Spleen (tissue), 11 donors: ENCODE measurements at regions not wholly inside any gene's neighbourhood (a gene's known extent, or its start where the extent isn't known, plus 50 kb on each side); places are given as distances from the start of the nearest gene placed in this dataset.

Experiments used
- DNase-seq: peaks from one replicate; pipeline ENCODE4 v3.0.0-alpha.2; 2020
- H3K27ac ChIP-seq, 8 donors: fragments of 200-600 bp; sonication (generic) in 7 of 8; 1 replicate in 4 of 8; 2 replicates in 4 of 8; pipeline versions ENCODE4 v1.5.0 to v1.8.0; 2016 to 2021; ENCODE audit warnings: inconsistent platforms in 4 of 8, mild to moderate bottlenecking in 4 of 8, moderate library complexity in 1 of 8
- H3K27me3 ChIP-seq, 7 donors: fragments of 200-600 bp; sonication (generic) in 6 of 7; replicated peaks in 1 of 7; 1 replicate in 4 of 7; 2 replicates in 3 of 7; pipeline versions ENCODE4 v1.5.0 to v1.8.0; 2016 to 2021; ENCODE audit warnings: inconsistent platforms in 3 of 7, mild to moderate bottlenecking in 1 of 7
- H3K36me3 ChIP-seq, 6 donors: fragments of 200-600 bp; sonication (generic) in 5 of 6; 1 replicate in 4 of 6; 2 replicates in 2 of 6; pipeline versions ENCODE4 v1.5.0 to v1.8.0; 2016 to 2021; ENCODE audit warnings: inconsistent platforms in 2 of 6
- H3K4me1 ChIP-seq, 6 donors: fragments of 200-600 bp; sonication (generic) in 5 of 6; 1 replicate in 3 of 6; 2 replicates in 3 of 6; pipeline versions ENCODE4 v1.5.0 to v1.8.0; 2016 to 2021; ENCODE audit warnings: inconsistent platforms in 3 of 6
- H3K4me3 ChIP-seq, 8 donors: fragments of 200-600 bp; sonication (generic) in 7 of 8; 1 replicate in 4 of 8; 2 replicates in 4 of 8; pipeline versions ENCODE4 v1.5.0 to v1.8.0; 2016 to 2021; ENCODE audit warnings: inconsistent platforms in 4 of 8, mild to moderate bottlenecking in 4 of 8, moderate library complexity in 2 of 8
- H3K9me3 ChIP-seq, 8 donors: fragments of 200-600 bp; sonication (generic) in 7 of 8; 1 replicate in 4 of 8; 2 replicates in 4 of 8; pipeline versions ENCODE4 v1.5.0 to v1.8.0; 2016 to 2021; ENCODE audit warnings: inconsistent platforms in 4 of 8
- POLR2A ChIP-seq, 3 donors: fragments of 450-650 bp; IDR thresholded peaks; one replicate each; pipeline ENCODE4 v1.5.1; 2017; ENCODE audit warnings: antibody characterized with exemption in 3 of 3, mild to moderate bottlenecking in 1 of 3
- POLR2AphosphoS5 ChIP-seq, 3 donors: sonication (generic); formaldehyde crosslinking; IDR thresholded peaks; one replicate each; pipeline ENCODE4 v1.5.1; 2017; ENCODE audit warnings: antibody characterized with exemption in 3 of 3
- WGBS, 5 donors: extraction: QIAGEN DNeasy Blood & Tissue Kit in 3 of 5; methylation state at CpG; one replicate each; pipeline versions ENCODE4 v1.1.5 to v1.1.7; 2013 to 2018; 5-methylcytosine and 5-hydroxymethylcytosine counted together
- intact Hi-C: fragments of 100-400 bp; cut with DNase I; formaldehyde crosslinking; loops from one replicate; pipeline ENCODE4 v1.15.0; 2023; ENCODE audit warnings: low total_unique reads
- TF ChIP-seq, protein P1 (sequence below), 11 experiments: fragments of 200-600 bp in 7 of 11; fragments of 450-650 bp in 4 of 11; sonication (generic) in 4 of 11; IDR thresholded peaks in 8 of 11; conservative IDR thresholded peaks in 3 of 11; 1 replicate in 7 of 11; 2 replicates in 4 of 11; pipeline versions ENCODE4 v1.4.0 to v1.8.0; 2016 to 2021; ENCODE audit warnings: antibody characterized with exemption in 11 of 11, inconsistent platforms in 4 of 11, mild to moderate bottlenecking in 1 of 11
- donor health status: healthy with polysubstance abuse.
- donor health status: DM: no; HTN: no; CAD: no; lungs with moderate emphysema.
- donor health status: DM: no; HTN: no; CAD: no.
- donor health status: Bipolar disorder and iron deficiency.
- donor health status: healthy.
- donor health status: DM: no; HTN: no; CAD: no.
- donor health status: DM: yes; HTN: yes; CAD: no.

DNA sequence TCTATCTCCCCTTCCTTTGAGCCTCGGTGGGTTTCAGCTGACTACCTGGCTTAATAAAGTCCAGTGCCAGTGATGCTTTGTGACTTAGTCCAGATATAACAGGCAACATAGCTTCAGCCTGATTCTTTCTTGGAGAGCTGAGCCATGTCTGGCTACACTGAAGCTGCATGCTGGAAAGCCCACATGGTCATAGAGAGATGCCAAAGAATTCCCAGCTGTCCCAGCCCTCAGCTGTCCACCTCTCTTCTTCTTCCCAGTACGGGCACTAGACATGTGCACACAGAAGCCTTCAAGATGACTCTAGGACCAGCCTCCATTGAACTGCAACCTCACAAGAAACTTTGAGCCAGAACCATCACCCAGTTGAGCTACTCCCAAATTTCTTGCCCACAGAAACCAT lies 154.1 kb upstream of the MYLIP start:
- TF ChIP-seq, protein P1, sequence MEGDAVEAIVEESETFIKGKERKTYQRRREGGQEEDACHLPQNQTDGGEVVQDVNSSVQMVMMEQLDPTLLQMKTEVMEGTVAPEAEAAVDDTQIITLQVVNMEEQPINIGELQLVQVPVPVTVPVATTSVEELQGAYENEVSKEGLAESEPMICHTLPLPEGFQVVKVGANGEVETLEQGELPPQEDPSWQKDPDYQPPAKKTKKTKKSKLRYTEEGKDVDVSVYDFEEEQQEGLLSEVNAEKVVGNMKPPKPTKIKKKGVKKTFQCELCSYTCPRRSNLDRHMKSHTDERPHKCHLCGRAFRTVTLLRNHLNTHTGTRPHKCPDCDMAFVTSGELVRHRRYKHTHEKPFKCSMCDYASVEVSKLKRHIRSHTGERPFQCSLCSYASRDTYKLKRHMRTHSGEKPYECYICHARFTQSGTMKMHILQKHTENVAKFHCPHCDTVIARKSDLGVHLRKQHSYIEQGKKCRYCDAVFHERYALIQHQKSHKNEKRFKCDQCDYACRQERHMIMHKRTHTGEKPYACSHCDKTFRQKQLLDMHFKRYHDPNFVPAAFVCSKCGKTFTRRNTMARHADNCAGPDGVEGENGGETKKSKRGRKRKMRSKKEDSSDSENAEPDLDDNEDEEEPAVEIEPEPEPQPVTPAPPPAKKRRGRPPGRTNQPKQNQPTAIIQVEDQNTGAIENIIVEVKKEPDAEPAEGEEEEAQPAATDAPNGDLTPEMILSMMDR (IDR thresholded peaks at IDR 0.05 in 8 of 11, conservative IDR thresholded peaks at IDR 0.05 in 3 of 11), result no peak
- TF ChIP-seq POLR2AphosphoS5 (IDR thresholded peaks at IDR 0.05), result no peak
- no peak for TF ChIP-seq POLR2A (IDR thresholded peaks at IDR 0.05)
- H3K27ac ChIP-seq, result no peak overlapping the region
- no peaks in the 10 kb centered on the region for H3K27me3 ChIP-seq
- H3K4me3 ChIP-seq, result no peak overlapping the region
- no peaks in the 10 kb centered on the region for H3K36me3 ChIP-seq
- no peaks in the 10 kb centered on the region for H3K4me1 ChIP-seq
- no peak for DNase-seq
- peaks cover 0 to 19% (median 15%) of the 10 kb centered on the region in 8 donors for H3K9me3 ChIP-seq
- 85 to 96% (median 92%) methylated on average over 2 of the region's 2 CpGs for WGBS, 5 donors
- intact Hi-C loops, result no loop called here

DNA sequence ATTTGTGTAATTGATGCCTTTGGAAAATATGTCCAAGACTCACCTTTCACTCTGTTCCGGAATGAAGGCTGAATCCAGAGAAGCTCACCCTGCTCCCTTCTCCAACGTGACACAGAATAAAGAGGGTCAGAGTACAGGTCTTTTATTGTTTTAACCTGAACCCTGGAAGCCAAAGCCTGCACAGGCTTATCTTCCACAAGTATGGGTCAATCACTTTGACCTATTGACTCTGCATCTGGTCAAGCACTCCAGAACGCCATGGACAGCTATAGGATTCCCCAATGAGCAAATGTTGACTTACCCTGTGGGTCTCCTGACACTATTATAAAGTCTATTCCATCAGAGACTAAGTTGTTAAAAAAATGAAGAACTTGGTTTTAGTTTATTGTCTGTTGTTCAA lies 158.4 kb upstream of the MYLIP start:
- H3K4me1 ChIP-seq, result no peaks in the 10 kb centered on the region
- H3K27me3 ChIP-seq, result no peaks in the 10 kb centered on the region
- H3K9me3 ChIP-seq, result peaks cover 0 to 19% (median 15%) of the 10 kb centered on the region in 8 donors
- no peak for TF ChIP-seq POLR2A (IDR thresholded peaks at IDR 0.05)
- no peak for TF ChIP-seq POLR2AphosphoS5 (IDR thresholded peaks at IDR 0.05)
- TF ChIP-seq, protein P1 (IDR thresholded peaks at IDR 0.05 in 8 of 11, conservative IDR thresholded peaks at IDR 0.05 in 3 of 11), result no peak
- H3K36me3 ChIP-seq, result no peaks in the 10 kb centered on the region
- intact Hi-C loops, result no loop called here
- no peak overlapping the region for H3K27ac ChIP-seq
- DNase-seq, result no peak
- 44 to 75% (median 63%) methylated on average over 3 of the region's 3 CpGs for WGBS, 5 donors
- no peak overlapping the region for H3K4me3 ChIP-seq

DNA sequence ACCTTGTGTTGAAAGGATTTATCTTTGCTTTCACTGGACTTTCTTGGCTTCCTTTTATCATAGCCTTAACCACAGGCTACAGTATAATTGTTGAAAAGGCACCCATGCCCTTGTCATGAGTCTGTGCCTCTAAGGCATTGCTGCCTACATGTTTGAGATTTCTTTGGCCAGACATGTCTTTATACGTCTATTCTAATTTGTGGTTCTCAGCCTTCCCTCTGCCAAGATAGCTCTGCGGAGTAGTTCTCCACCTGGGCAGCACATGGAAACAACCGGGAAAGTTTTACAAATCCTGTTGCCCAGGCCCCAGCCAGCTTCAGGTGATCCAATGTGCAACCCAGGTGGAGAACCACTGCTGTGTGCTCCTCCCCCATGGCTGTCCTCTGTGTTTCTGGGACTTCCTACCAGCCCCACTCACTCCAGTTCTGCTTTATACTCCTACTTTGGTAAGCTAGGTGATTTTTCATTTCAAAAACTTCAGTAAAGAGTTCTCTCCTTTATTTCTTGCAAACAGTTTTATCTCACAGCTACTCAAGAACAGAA lies 159.6 kb upstream of the MYLIP start:
- H3K9me3 ChIP-seq, result peaks cover 0 to 18% (median 15%) of the 10 kb centered on the region in 8 donors
- no peak overlapping the region for H3K4me3 ChIP-seq
- H3K27me3 ChIP-seq, result no peaks in the 10 kb centered on the region
- no peaks in the 10 kb centered on the region for H3K4me1 ChIP-seq
- no peak for TF ChIP-seq POLR2AphosphoS5 (IDR thresholded peaks at IDR 0.05)
- WGBS, 5 donors, result 94 to 100% (median 96%) methylated on average over 3 of the region's 3 CpGs
- no peak overlapping the region for H3K27ac ChIP-seq
- no peaks in the 10 kb centered on the region for H3K36me3 ChIP-seq
- intact Hi-C loops, result no loop called here
- DNase-seq, result no peak

DNA sequence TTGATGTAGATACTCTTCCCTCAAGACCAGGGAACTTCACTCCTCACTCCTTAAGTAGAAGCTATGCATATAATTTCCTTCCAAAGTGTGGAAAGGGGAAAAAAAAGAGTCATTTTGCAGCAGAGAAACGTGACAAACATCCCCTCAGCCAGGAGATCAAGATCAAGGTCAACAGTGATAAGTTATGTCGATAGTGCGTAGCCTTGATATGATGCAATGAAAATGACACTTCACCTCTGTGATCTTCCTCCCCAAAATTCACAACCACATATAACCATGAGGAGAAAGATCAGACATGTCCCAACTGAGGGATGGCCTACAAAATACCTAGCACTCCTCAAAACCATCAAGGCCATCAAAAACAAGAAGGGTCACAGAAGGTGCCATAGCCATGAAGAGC lies 160.4 kb upstream of the MYLIP start:
- DNase-seq, result no peak
- intact Hi-C loops, result no loop called here
- 47 to 59% (median 55%) methylated on average over 3 of the region's 3 CpGs for WGBS, 5 donors

DNA sequence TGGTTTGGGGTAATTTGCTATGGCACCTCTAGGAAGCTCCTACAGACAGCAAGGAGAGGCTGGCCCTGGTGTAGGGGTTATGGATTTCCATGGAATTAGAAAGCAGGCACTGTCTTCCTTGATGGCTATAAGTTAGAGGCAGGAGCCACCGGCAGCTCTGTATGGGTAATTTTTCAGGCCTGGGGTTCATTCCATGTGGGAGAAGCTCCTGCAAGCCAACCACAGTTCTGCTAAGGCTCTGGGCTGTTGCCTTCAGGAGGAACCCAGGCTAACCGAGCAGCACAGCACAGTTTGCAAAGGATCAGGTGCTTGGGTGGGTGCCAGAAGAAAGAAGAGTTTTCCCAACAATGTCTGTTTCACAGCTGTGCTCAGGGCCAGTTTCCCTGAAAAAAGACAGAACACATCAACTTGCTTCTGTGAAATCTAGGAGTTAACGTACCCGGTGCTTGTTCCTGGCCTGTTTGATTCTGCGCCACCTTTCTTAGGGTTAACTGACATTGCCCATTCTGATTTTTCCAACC lies 162.8 kb upstream of the MYLIP start:
- 85 to 96% (median 93%) methylated on average over 4 to 5 of the region's 5 CpGs for WGBS, 5 donors
- TF ChIP-seq POLR2AphosphoS5 (IDR thresholded peaks at IDR 0.05) (no peak), POLR2A (IDR thresholded peaks at IDR 0.05) (no peak)
- TF ChIP-seq, protein P1 (IDR thresholded peaks at IDR 0.05 in 8 of 11, conservative IDR thresholded peaks at IDR 0.05 in 3 of 11), result no peak
- Histone ChIP-seq H3K4me1 (peaks cover 0 to 20% (median 9%) of the 10 kb centered on the region in 6 donors), H3K4me3 (no peak overlapping the region), H3K27ac (no peak overlapping the region), H3K9me3 (no peaks in the 10 kb centered on the region), H3K36me3 (no peaks in the 10 kb centered on the region), H3K27me3 (no peaks in the 10 kb centered on the region)
- DNase-seq, result no peak
- intact Hi-C loops, result no loop called here

More for the DNA sequence above, 160.4 kb upstream of the MYLIP start:
- H3K27ac ChIP-seq, result no peak overlapping the region
- H3K27me3 ChIP-seq, result no peaks in the 10 kb centered on the region
- no peak for TF ChIP-seq POLR2AphosphoS5 (IDR thresholded peaks at IDR 0.05)
- no peaks in the 10 kb centered on the region for H3K4me1 ChIP-seq
- peaks cover 0 to 10% (median 7%) of the 10 kb centered on the region in 8 donors for H3K9me3 ChIP-seq
- H3K36me3 ChIP-seq, result no peaks in the 10 kb centered on the region
- no peak overlapping the region for H3K4me3 ChIP-seq
